Neural cell (in vitro differentiated cells): ENCODE measurements at regions not wholly inside any gene's neighbourhood (a gene's known extent, or its start where the extent isn't known, plus 50 kb on each side); places are given as distances from the start of the nearest gene placed in this dataset.
"Not testable (repeated sequence)": the region's sequence is repeated elsewhere in the genome, so short reads cannot be mapped to it uniquely, and the experiment has no call there.

Experiments used
- CTCF ChIP-seq: fragments of 450-650 bp; IDR thresholded peaks from 2 replicates; pipeline ENCODE4 v1.5.1; 2014; ENCODE audit warnings: antibody characterized with exemption, mild to moderate bottlenecking, moderate library complexity; ENCODE audit not compliant: poor library complexity, severe bottlenecking
- EP300 ChIP-seq: fragments of 450-650 bp; conservative IDR thresholded peaks from 2 replicates; pipeline ENCODE4 v1.6.1; 2014; ENCODE audit warnings: antibody characterized with exemption, mild to moderate bottlenecking, moderate library complexity; ENCODE audit not compliant: poor library complexity, severe bottlenecking
- TAF1 ChIP-seq: IDR thresholded peaks from 2 replicates; pipeline ENCODE4 v1.6.1; 2012; ENCODE audit warnings: low read depth

- TF ChIP-seq CTCF, TAF1, EP300: not testable (repeated sequence)
Measured at GRCh38 chr2:87454421-87454820, 293.5 kb upstream of the PLGLB2 start.
